NCI-H2029 (cell line): ENCODE measurements at regions not wholly inside any gene's neighbourhood (a gene's known extent, or its start where the extent isn't known, plus 50 kb on each side); places are given as distances from the start of the nearest gene placed in this dataset.

Experiments
- DNase-seq: peaks from one replicate; lab custom pipeline; 2025; lab: John Stamatoyannopoulos, UW

- DNase-seq: no peak
Observed at GRCh38 chr15:62802612-62803011, 239.9 kb upstream of the TPM1 start.

GRCh38 chr15:62803856-62804400 is 238.6 kb upstream of the TPM1 start:
- no peak for DNase-seq

- DNase-seq: no peak
Observed at GRCh38 chr15:62805502-62805901, 237.0 kb upstream of the TPM1 start.

GRCh38 chr15:62807539-62808130 is 234.9 kb upstream of the TPM1 start:
- no peak for DNase-seq

- no peak for DNase-seq
Observed at GRCh38 chr15:62809115-62809967, 233.2 kb upstream of the TPM1 start.

- DNase-seq: no peak
Observed at GRCh38 chr15:62809968-62810260, 232.6 kb upstream of the TPM1 start.

- DNase-seq: no peak
Observed at GRCh38 chr15:62812515-62812835, 230.1 kb upstream of the TPM1 start.

- no peak for DNase-seq
Observed at GRCh38 chr15:62816342-62817069, 226.0 kb upstream of the TPM1 start.

- DNase-seq: no peak
Observed at GRCh38 chr15:62818691-62819090, 223.9 kb upstream of the TPM1 start.

- no peak for DNase-seq
Observed at GRCh38 chr15:62821384-62822131, 221.0 kb upstream of the TPM1 start.

- no peak for DNase-seq
Observed at GRCh38 chr15:62822228-62822627, 220.3 kb upstream of the TPM1 start.

- no peak for DNase-seq
Observed at GRCh38 chr15:62823561-62823960, 219.0 kb upstream of the TPM1 start.

GRCh38 chr15:62824111-62825015 is 218.2 kb upstream of the TPM1 start:
- DNase-seq: no peak

GRCh38 chr15:62825191-62825590 is 217.4 kb upstream of the TPM1 start:
- DNase-seq: no peak

- DNase-seq: no peak
Observed at GRCh38 chr15:62826561-62826960, 216.0 kb upstream of the TPM1 start.

GRCh38 chr15:62828364-62828763 is 214.2 kb upstream of the TPM1 start:
- no peak for DNase-seq

- DNase-seq: no peak
Observed at GRCh38 chr15:62832231-62832630, 210.3 kb upstream of the TPM1 start.

GRCh38 chr15:62833646-62834045 is 208.9 kb upstream of the TPM1 start:
- DNase-seq: no peak

- DNase-seq: no peak
Observed at GRCh38 chr15:62834686-62835329, 207.7 kb upstream of the TPM1 start.

- no peak for DNase-seq
Observed at GRCh38 chr15:62835351-62835750, 207.2 kb upstream of the TPM1 start.

GRCh38 chr15:62835762-62836161 is 206.8 kb upstream of the TPM1 start:
- no peak for DNase-seq
